PC-3 (cell line): ENCODE measurements at regions not wholly inside any gene's neighbourhood (a gene's known extent, or its start where the extent isn't known, plus 50 kb on each side); places are given as distances from the start of the nearest gene placed in this dataset.

Source experiments
- ATAC-seq: fragments of 200-7000 bp; cut with Tn5 transposase; 2 replicates; pipeline ENCODE4 v1.9.1; 2020; ENCODE audit warnings: mild to moderate bottlenecking, moderate library complexity
- BruUV-seq: library from RNA; stranded (reverse); fragments of 400-500 nt; replicated peaks from 2 replicates; lab custom pipeline; 2021; lab: Mats Ljungman, UMichigan
- CTCF ChIA-PET: fragments of 300-600 bp; sonication (Branson Sonifier 250); formaldehyde crosslinking; loops from one replicate; lab custom pipeline; 2022; ENCODE audit warnings: antibody characterized with exemption; lab: Charles Lee
- POLR2A ChIA-PET: fragments of 300-600 bp; sonication (Branson Sonifier 250); formaldehyde crosslinking; loops from one replicate; lab custom pipeline; 2022; ENCODE audit warnings: antibody characterized with exemption; ENCODE audit not compliant: unreplicated experiment; lab: Charles Lee
- DNase-seq: peaks from one replicate; pipeline ENCODE4 v3.0.0-alpha.2; 2015
- H2AFZ ChIP-seq: fragments of 300-600 bp; sonication (generic); 2 replicates; pipeline ENCODE4 v1.6.0; 2016; ENCODE audit warnings: antibody characterized with exemption, low read length
- H3F3A ChIP-seq: fragments of 300-600 bp; sonication (generic); one replicate; pipeline ENCODE4 v1.6.0; 2017; ENCODE audit warnings: antibody characterized with exemption, low read length, control low read depth, mild to moderate bottlenecking; ENCODE audit not compliant: unreplicated experiment
- H3K27ac ChIP-seq: fragments of 300-600 bp; sonication (generic); 2 replicates; pipeline ENCODE4 v1.5.1; 2016; ENCODE audit warnings: mild to moderate bottlenecking, low read length
- H3K27me3 ChIP-seq: fragments of 300-600 bp; sonication (generic); 2 replicates; pipeline ENCODE4 v1.6.1; 2016; ENCODE audit warnings: low read length, mixed read lengths
- H3K36me3 ChIP-seq: fragments of 300-600 bp; sonication (generic); 2 replicates; pipeline ENCODE4 v1.6.1; 2016; ENCODE audit warnings: low read depth, mixed run types, low read length, mixed read lengths
- H3K4me1 ChIP-seq: fragments of 300-600 bp; sonication (generic); 2 replicates; pipeline ENCODE4 v1.5.1; 2016; ENCODE audit warnings: low read length; ENCODE audit not compliant: insufficient read depth
- H3K4me2 ChIP-seq: fragments of 300-600 bp; sonication (generic); 2 replicates; pipeline ENCODE4 v1.6.0; 2016; ENCODE audit warnings: low read length
- H3K4me3 ChIP-seq: fragments of 300-600 bp; sonication (generic); 2 replicates; pipeline ENCODE4 v1.5.1; 2016; ENCODE audit warnings: mild to moderate bottlenecking, low read length, mixed read lengths
- H3K79me2 ChIP-seq: fragments of 300-600 bp; sonication (generic); 2 replicates; pipeline ENCODE4 v1.6.1; 2017; ENCODE audit warnings: low read length, mixed read lengths
- H3K9ac ChIP-seq: fragments of 300-600 bp; sonication (generic); 2 replicates; pipeline ENCODE4 v1.6.0; 2016; ENCODE audit warnings: mild to moderate bottlenecking, low read length
- H3K9me2 ChIP-seq: fragments of 300-600 bp; sonication (generic); replicated peaks from 2 replicates; pipeline ENCODE4 v1.6.1; 2016; ENCODE audit warnings: mixed run types, low read length, mixed read lengths
- H3K9me3 ChIP-seq: fragments of 300-600 bp; sonication (generic); 2 replicates; pipeline ENCODE4 v1.6.1; 2016; ENCODE audit warnings: low read length, mixed read lengths
- H4K20me1 ChIP-seq: fragments of 300-600 bp; sonication (generic); 2 replicates; pipeline ENCODE4 v1.6.1; 2016; ENCODE audit warnings: low read length, mixed read lengths
- CTCF ChIP-seq: fragments of 300-600 bp; sonication (generic); conservative IDR thresholded peaks from 2 replicates; pipeline ENCODE4 v1.5.1; 2017; ENCODE audit warnings: antibody characterized with exemption, low read depth, mild to moderate bottlenecking, low read length
- EZH2 ChIP-seq: fragments of 300-600 bp; sonication (generic); IDR thresholded peaks from one replicate; pipeline ENCODE4 v1.6.1; 2017; ENCODE audit warnings: antibody characterized with exemption, mild to moderate bottlenecking, low read length; ENCODE audit not compliant: unreplicated experiment
- EZH2phosphoT487 ChIP-seq: fragments of 300-600 bp; sonication (generic); IDR thresholded peaks from 2 replicates; pipeline ENCODE4 v1.6.1; 2018; ENCODE audit warnings: mild to moderate bottlenecking, antibody characterized with exemption, low read length, borderline replicate concordance
- intact Hi-C: fragments of 100-400 bp; cut with micrococcal nuclease; formaldehyde crosslinking; loops from 2 replicates; pipeline ENCODE4 v1.9.0; 2023

GRCh38 chr3:184465883-184466412 lies 86.1 kb downstream of the CHRD start:
- H4K20me1 ChIP-seq, result no peaks in the 10 kb centered on the region
- no peak overlapping the region for H3K4me3 ChIP-seq
- no peaks in the 10 kb centered on the region for H3K4me1 ChIP-seq
- no peaks in the 10 kb centered on the region for H3K9me3 ChIP-seq
- no peak for DNase-seq
- BruUV-seq, result no TSS peak
- H3K27me3 ChIP-seq, result peaks cover 4% of the 10 kb centered on the region
- H3F3A ChIP-seq, result no peaks in the 10 kb centered on the region
- H3K36me3 ChIP-seq, result no peaks in the 10 kb centered on the region
- intact Hi-C loops, result no loop called here
- H3K4me2 ChIP-seq, result no peak overlapping the region
- no peak overlapping the region for H3K27ac ChIP-seq
- no peak overlapping the region for H2AFZ ChIP-seq
- ChIA-PET CTCF (interaction anchor here (0.5 to 1.1 kb wide), 5 partner anchors 12 to 95 kb away, joined by 3 to 11 read pairs (median 3); no protein-coding TSS in a partner anchor), POLR2A (interaction anchor here (0.6 kb wide), 1 partner anchor 96 kb away, joined by 8 read pairs; no protein-coding TSS in a partner anchor)
- H3K9ac ChIP-seq, result no peak overlapping the region
- TF ChIP-seq EZH2phosphoT487, result no peak
- no peak for TF ChIP-seq EZH2
- TF ChIP-seq CTCF, result no peak
- no peak for ATAC-seq
- no peaks in the 10 kb centered on the region for H3K79me2 ChIP-seq
- H3K9me2 ChIP-seq, result no peaks in the 10 kb centered on the region

GRCh38 chr3:184466413-184466960 lies 86.6 kb downstream of the CHRD start:
- ChIA-PET POLR2A (no interaction called here), CTCF (interaction anchor here (0.5 to 1.1 kb wide), 5 partner anchors 13 to 95 kb away, joined by 3 to 11 read pairs (median 3); no protein-coding TSS in a partner anchor)
- Histone ChIP-seq H3K9me3 (no peaks in the 10 kb centered on the region), H4K20me1 (no peaks in the 10 kb centered on the region), H3K79me2 (no peaks in the 10 kb centered on the region), H3K9me2 (no peaks in the 10 kb centered on the region), H3K4me2 (no peak overlapping the region), H3K9ac (no peak overlapping the region), H3K36me3 (no peaks in the 10 kb centered on the region), H3K27me3 (peaks cover 10% of the 10 kb centered on the region), H3K4me1 (no peaks in the 10 kb centered on the region), H3K4me3 (no peak overlapping the region), H2AFZ (no peak overlapping the region), H3F3A (no peaks in the 10 kb centered on the region), H3K27ac (no peak overlapping the region)
- DNase-seq (no peak), ATAC-seq (no peak)
- TF ChIP-seq EZH2 (no peak), EZH2phosphoT487 (no peak), CTCF (no peak)
- intact Hi-C loops, result no loop called here
- BruUV-seq, result no TSS peak

GRCh38 chr3:184467171-184467570 lies 87.3 kb downstream of the CHRD start:
- Histone ChIP-seq H3K4me2 (no peak overlapping the region), H3K4me3 (no peak overlapping the region), H3K4me1 (no peaks in the 10 kb centered on the region), H3K9me2 (no peaks in the 10 kb centered on the region), H3K27ac (no peak overlapping the region), H3K27me3 (peaks cover 17% of the 10 kb centered on the region), H3K79me2 (no peaks in the 10 kb centered on the region), H3K9ac (no peak overlapping the region), H3K36me3 (no peaks in the 10 kb centered on the region), H3K9me3 (no peaks in the 10 kb centered on the region), H3F3A (no peaks in the 10 kb centered on the region), H4K20me1 (no peaks in the 10 kb centered on the region), H2AFZ (no peak overlapping the region)
- no TSS peak for BruUV-seq
- POLR2A ChIA-PET, result no interaction called here
- ATAC-seq (no peak), DNase-seq (no peak)
- intact Hi-C loops, result no loop called here
- CTCF ChIA-PET, result interaction anchor here (0.8 kb wide), 1 partner anchor 96 kb away, joined by 3 read pairs; no protein-coding TSS in a partner anchor
- no peak for TF ChIP-seq EZH2
- TF ChIP-seq EZH2phosphoT487, result no peak
- TF ChIP-seq CTCF, result no peak
